ENCODE measurements at regions not wholly inside any gene's neighbourhood (a gene's known extent, or its start where the extent isn't known, plus 50 kb on each side); places are given as distances from the start of the nearest gene placed in this dataset.

DNA sequence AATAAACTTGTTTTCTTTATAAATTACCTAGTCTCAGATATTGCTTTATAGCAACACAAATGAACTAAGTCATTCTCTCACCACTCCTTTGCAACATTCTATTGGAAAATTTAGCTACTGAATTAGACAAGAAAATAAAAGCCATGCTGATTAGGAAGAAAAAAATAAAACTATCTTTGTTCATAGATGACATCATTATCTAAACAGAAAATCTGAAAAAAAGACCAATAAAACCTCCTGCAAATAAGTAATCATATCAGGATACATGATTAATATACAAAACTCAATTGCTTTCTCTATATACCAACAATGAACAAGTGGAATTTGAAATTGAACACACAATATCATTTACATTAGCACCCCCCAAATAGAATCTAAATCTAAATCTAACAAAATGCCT lies 455.3 kb upstream of the KIF2A start:
- DNase-seq: no peak

DNA sequence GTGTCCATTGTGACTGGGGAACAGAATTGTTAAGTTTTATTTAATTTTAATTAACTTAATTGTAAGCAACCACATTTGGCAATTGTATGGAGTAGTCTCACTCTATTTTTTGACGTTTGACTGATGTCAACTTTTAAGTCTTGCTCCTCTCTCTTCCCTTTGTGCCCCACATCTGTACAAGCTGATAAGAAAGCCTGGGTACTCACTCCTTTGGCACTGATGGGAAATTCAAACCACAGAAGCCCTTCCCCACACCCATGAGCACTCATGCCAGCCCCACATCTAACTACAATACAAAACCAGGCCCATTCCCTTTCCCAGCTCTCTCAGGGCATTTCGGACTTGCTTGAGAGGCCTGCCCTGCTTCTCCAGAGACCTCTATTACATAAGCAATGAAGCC lies 451.5 kb upstream of the KIF2A start:
- no peak for DNase-seq

DNA sequence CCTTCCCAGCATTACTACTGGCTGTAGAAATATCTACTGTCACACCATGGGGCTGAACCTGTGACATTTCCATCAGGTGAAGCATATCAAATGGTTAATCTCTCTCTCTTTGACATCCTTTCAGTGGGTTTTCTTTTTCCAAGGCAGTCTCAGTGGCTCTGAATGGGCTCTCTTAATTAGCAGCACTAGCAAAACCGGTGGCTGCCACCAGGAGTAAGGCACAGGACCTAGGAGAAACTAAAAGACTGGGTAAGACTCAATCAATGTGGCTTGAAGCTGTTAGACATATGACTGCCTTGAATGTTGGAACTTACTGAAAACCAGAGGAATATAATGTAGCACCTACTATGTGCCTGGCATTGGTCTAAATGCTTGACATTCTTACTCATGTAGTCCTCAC lies 445.0 kb upstream of the KIF2A start:
- DNase-seq: no peak

DNA sequence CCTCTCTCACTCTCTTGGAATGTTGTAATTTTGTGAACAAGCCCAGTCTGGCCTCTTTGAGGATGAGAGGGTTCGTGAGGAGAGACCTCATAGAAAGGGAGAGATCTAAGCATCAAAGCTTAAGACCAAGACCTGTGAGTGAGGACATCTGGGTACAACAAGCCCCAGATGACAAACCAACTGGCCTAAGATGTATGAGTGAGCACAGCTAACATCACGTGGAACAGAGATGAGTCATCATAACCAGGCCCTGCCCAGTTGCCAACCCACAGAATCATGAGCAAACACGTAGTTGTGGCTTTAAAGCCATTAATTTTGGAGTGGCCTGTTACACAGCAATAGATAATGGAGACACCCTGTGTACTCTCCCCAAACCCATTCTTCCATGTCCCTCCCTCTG lies 439.1 kb upstream of the KIF2A start:
- DNase-seq: no peak

DNA sequence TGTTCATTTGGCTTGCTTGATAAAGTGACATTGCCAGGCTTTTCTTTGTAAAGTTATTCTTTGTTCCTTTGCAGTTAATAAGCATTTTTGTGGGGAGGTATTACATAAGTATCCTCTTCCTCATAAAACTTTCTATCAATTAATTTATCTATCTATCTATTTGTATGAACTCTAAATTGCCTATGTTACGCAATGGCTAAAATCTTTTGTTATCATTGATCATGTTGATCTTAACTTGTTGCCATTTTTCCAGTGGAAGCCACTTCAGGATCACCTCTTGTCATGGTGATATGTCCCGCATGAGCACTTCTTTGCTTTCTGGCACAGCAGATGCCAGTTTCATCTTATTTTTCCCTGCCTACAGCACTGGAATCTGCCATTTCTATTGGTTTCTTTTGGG lies 436.7 kb upstream of the KIF2A start:
- DNase-seq: no peak

DNA sequence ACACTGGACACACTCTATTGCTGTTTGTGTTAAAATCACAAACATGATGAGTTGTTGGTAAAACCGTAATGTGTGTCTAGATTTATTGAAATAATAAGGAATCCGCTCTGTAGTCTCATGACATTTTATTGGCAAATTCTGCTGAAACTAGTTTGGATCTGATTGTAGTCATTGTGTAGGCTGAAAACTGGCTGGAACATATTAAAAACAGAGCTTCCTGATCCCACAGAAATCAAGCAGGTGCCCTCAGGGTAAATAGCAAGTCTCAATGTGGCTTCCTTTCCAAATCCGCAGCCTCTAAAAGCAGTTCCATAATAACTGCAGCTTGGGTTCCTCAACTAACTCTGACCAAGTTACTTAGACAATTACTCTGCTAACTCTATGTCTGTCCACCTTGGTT lies 427.5 kb upstream of the KIF2A start:
- DNase-seq: no peak

DNA sequence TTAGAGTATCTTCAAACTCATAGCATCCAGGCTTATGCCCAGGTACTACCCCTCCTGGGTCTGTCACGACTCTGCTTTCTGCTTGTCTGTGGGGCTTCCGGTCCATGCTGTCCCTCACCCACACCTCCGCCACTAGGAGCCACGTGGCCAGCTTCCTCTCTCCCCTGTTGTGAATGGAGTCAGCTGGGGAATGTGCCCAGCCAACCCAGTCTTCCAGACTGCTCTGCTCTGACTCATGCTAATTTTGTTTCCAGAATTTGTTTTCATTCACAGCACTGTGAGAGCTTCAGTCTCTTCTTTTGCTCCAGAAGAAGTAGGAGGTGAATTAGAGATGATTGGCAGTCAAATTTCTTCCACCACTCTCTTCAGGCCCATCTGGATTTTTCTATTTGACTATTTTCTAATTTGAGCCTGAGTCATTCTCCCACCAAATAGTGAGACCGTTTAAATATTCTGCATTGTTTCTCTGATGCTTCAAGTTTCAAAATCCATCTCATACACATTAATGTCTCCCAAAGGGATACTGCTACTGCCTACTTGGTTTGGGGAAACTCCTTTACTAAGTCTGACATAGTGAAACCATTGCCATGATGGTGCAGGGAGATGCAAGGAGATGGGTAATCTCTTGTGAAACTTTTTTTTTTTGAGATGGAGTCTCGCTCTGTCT lies 424.1 kb upstream of the KIF2A start:
- no peak for DNase-seq

DNA sequence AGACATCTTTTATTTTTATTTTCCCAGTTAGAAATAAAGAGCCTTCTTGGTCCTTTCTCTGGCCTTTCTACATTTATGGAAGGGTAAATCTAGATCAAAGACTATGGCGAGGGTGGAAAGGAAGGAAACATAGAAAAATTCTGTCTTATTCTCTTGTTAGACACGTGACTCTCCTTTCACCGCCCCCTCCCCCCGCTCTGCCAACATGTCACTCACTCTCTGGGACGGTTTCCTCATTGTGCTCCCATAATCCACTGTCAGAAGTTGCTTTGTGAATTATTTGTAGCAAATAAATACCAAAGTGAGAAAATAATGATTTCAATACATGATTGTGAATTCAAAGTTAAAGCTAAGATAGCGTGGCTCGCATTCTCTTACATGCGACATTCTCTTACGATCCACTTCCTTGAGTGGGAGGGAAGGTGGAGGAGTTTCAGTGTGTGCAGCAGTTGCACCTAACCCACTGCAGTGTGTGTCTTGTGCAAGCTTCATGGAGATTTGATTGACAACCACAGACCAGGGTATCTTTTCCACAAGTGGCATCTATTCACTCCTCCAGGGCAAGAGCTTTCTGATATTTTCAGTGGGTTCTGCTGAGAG lies 423.0 kb upstream of the KIF2A start:
- DNase-seq: no peak

DNA sequence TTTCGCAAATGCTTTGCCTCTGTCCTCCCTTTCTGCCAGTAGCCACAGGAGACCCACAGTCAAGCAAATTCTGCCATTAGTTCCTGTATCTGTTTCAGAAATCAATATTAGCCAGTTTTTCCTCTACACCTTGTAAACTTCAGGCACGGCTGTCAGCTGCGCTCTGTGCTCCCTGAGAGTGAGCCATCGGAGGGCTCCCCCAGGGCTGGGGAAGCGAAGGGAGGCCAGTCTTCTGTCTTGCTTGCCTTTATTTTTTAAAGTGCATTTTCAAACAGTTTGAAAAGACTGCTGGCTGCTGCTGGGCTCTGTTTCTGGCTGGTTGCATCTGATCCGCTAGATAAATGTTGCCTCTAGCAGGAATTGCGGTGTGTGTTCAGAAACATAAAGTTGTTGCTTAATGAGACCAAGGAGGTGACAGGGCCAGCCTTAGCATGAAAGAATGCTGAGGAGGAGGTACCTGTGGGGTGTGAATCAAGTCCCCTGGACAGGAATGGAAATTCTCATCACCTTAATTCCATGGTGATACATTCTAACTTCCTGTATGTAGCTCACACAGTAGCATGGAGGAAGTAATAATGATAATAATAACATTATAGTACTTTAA lies 421.7 kb upstream of the KIF2A start:
- DNase-seq: no peak

DNA sequence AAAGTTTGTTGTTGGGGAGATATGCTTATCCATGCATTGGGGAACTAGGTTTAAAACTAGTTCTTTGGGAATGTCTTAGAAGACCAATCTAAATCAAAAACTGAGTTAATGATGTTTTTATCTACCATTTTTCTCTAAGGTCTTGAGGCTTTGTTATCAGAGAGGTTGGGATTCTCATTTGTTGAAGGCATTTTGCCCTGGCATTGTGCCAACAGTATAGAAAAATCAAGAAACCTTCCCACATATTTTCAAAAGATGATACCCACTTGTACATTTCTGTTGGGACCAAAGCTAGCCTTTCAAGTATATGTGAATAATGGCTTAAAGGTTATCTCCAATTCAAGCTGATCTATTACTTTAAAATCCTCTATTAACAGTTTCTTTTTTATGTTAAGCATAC lies 419.8 kb upstream of the KIF2A start:
- DNase-seq: no peak

DNA sequence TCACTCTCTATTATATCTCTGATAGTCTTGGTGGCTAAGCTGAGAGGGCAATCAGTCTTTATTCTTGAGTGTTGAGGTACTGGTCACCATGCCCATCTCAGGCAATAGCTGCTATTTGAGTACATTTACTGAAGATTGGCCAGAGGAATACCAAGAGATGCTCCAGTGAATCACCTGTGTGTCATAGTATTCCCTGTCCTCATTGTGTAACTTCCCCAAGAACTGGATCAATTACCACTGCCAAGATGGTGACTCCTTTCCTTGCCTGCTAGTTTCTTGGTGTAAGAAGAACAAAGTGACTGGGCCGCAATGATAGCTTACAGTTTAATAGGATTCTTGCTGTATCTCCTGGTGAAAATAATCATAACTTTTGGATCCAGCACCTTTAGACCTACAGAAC lies 418.7 kb upstream of the KIF2A start:
- no peak for DNase-seq

DNA sequence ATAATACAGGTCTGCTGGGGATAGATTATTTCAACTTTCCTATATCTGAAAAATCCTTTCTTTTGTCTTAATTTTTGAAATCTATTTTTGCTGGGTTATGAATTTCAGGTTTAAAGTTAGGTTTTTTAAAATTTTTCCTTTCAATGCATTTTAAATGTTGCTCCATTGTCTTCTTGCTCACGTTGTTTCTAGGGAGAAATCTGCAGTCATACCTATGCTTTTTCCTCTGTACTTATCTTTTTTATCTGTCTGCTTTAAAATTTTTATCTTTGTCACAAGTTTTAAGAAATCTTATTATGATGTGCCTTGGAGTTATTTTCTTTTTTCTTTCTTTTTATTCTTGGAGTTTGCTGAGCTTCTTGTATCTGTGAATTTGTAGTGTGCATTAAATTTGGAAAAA lies 412.0 kb upstream of the KIF2A start:
- no peak for DNase-seq

DNA sequence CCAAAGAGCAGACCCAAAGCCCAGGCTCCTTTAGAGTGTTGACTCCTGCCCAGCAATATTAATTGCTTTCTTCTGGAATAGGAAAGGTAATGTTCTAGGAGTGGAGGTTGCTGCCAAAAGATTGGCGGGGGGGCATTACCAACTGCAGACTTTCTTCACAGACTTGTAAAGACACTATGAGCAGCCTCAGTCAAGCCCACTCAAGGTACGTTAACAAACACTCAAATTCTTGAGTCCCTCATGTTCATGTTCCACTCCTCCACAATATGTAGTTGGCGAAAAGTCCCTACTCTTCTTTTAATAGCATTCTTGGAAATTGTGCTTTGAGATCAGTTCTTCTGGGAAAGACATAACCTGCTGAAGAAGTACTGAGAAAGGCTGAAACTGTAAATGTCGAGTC lies 409.2 kb upstream of the KIF2A start:
- DNase-seq: no peak

DNA sequence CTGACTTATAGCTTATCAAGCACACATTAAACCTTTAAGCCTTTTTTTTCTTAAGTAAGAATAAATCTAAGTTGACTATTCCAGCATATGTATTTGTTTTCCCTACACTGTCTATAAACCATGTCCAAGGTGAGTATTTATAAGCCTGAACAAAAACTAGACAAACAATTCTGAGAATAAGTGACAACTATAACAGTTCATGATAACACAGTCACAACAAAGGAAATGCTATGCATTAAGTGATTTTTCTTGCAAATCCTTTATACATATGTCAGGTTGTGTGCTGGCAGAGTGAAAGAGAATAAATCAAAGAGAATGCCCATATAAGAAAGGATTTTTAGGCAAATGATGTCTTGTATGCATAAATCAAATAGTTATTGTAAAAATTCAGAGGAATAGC lies 408.8 kb upstream of the KIF2A start:
- no peak for DNase-seq

DNA sequence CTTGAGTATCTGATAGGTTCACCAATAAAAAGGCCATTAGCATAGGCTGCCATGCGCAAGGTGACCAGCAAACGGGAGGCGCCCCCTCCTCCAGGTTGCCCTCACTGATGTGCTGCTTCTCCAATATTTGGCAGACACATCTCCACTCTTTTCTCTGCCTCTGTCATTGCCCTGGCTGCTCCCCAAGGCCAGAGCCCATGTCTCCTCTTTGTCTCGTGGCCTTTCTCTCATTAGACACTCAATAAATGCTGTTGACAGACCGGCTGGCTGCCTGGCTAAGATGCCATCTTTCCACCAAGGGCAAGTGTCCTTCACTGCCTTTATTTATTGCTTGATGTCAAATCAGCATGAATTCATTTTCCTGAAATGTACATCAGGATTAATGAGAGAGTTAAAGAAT lies 404.0 kb upstream of the KIF2A start:
- no peak for DNase-seq

DNA sequence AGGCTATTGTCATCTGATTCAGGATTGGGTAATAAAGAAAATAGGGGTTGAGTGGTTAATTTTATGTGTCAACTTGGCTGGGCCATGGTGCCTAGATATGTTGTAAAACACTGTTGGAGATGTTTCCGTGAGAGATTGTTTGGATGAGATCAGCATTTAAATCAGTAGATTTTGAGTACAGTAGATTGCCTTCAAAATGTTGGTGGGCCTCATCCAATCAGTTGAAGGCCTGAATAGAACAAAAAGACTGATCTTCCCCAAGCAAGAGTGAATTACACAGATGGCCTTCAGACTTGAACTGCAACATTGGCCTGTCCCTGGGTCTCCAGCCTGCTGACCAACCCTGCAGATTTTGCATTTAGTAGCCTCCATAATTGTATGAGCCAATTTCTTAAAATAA lies 401.3 kb upstream of the KIF2A start:
- no peak for DNase-seq

DNA sequence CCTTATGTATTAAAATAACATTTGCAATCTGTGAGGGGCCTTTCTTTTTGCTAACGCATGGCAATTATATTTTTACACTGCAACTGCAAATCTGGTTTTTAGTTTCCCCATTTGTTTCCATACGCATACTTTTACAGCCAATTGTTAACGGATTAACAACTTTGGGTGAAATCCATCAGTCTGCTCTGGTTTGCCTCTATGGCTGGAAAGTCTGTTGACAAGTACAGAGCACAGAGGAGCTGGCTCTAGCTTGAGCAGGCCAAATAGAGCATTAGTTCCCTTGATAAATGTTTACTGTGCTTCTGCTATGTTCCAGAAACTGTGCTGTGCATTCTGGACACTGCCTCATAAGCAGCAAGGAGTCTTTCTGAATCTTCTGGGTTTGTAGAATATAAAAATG lies 400.4 kb upstream of the KIF2A start:
- no peak for DNase-seq

DNA sequence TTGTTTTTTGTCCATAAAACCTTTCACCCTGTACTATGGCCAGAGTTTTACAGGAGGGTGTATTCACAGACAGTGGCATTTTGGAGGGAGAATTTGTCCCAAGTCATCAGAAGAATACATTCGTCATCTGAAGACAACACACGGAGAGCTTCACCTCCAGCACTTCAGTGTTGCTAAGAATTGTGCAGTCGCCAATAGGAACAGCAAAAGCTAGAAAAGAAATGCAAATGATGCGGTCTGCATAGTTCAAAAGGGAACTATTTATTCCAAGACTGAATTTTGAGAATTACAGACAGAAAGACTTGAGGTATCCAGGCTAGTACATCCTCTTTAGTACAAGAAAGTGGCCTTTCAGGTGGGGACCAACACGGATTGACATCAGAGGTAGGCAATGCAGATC lies 399.2 kb upstream of the KIF2A start:
- no peak for DNase-seq

DNA sequence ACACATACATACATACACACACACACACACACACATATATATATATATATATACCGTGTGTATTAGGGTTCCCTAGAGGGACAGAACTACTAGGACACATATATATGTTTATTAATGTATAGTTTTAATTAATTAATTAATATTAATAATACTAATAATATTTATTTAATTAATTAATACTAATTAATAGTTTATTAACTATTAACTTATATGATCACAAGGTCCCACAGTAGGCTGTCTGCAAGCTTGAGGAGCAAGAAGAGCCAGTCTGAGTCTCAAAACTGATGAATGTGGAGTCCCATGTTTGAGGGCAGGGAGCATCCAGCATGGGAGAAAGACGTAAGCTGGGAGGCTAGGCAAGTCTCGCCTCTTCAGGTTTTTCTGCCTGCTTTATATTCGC lies 398.0 kb upstream of the KIF2A start:
- DNase-seq: no peak

DNA sequence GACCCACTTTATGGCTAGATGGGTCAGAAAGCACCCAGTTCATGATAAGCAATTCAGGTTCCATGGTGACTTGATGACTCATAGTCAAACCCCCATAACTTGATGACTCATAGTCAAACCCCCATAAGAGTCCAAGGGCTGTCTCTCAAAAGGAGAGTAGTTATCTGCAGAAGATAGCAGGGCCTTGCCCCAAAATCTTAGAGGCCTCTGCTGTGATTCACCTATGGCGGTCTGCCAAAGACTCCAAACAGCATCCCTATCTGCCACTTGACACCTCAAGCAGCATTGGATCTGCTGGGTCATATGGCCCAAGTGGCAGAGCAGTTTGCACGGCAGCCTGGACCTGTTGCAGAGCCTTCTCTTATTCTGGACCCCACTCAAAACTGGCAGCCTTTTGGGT lies 395.2 kb upstream of the KIF2A start:
- DNase-seq: no peak

DNA sequence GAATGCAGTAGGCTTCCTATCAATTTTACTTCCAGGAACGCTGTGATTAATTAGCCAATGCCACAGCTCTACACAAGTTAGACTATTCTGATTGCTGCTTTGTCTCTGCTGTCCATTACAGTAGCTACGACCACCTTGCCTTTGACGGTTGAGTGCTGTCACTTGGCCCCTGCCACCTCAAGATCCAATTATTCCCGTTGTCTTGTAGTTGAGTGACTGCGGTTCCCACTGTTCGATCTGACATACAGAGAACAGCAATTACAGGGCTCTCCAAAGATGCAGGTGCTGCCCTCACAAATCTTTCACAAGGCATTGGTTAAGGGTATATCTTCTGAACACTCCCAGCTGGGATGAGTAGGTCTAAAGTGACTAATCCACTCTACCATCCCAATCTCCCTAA lies 393.4 kb upstream of the KIF2A start:
- DNase-seq: no peak

DNA sequence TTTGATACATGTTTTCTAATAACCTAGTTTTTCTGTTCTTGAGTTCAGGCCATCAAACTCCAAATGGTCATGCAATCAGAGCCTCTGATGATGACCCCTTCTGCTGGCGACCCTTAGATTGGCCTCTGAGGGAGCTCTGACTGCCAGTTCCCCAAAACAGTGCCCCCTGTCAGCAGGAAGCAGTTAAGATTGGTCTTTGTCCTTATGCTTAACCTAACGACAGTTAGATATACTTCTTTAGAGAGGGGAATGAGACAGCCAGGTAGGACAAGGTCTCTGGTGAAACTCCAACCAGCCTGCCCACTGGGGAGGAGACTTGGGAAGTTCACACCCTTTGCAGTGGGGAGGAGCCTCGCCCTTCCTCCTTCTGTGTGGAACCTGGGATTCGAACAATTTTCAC lies 390.4 kb upstream of the KIF2A start:
- no peak for DNase-seq

DNA sequence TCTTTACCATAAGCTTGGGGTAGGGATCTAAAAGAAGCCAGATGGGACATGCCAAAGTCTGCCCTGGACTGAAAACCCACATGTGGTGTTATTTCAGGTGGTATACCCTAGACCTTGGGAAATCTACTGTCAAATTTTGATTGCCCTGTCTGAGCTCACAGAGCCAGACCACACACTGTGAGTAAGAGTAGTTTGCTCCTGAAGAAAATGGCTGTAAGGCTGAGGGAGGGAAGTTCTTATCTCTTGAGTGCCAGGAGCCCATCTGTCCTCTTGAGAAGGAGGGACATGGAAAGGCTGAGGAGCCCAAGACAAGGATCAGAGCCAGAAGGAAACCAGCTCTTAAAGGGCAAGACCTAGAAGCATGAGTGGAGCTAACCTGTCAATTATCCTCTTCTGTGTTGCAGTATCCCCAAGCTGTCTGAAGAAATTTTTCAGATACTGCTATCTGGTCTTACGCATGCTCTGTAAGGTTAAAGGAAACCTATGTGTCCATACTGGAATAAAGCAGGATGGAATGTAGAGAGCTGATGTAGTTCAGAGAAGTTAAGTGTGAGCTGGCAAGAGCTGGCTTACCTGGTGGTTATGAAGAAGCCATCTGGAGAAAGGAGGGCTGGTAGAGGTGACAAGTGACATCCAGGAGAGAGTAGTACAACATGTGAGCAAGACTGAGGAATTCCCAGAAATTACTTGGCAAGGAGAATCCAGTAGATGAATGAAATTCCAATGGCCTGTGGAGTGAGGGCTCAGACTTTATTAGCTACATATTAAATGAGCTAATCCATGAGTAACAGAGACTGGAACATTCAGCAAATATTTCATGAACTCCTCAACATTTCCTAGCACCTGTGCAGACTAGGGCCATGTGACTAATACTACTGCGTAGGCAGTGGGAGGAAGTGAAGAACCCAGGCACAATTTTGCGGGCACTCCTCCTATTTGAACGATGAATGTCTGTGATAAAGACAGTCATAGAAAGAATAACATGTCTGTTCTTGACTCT lies 389.1 kb upstream of the KIF2A start:
- no peak for DNase-seq

DNA sequence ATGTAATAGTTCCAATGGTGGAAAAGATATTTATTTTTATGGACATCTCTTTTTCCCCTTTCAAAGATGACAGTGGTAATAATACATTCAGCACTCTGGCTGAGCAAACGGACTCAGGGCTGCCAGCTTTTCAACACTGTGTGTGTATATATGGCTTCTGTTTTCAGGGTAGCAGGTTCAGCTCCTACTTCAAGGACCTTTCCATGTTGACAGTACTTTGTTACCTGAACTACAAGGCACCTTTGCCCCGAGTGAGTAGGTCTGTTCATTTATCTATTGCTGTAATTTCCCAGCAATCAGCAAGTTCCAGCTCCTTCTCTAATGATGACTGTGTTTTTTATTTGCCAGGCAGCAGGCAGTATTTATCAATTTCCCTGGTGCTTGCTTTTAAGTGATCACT lies 387.4 kb upstream of the KIF2A start:
- no peak for DNase-seq
